ENCODE measurements at regions not wholly inside any gene's neighbourhood (a gene's known extent, or its start where the extent isn't known, plus 50 kb on each side); places are given as distances from the start of the nearest gene placed in this dataset.
A peak's percentile ranks its signal among the peaks of the same experiment; 100 is the strongest.

DNA sequence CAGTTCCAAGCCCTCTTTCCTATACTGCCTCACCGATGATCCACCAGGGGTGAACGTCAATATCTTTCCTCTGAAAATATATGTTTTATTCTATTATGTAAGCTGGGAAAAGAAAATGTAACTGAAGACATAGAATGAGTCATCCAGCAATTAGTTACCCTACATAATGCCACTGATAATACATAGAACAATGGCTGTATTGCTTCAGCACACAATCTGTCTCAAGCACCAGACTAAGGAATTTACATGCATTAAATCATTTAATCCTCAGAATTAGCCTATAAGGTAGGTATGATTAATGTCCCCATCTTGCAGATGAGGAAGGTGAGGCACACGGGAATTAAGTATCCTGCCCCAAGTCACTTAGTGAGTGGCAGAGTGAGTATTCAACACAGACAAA, 472.8 kb downstream of the TOX3 start:
- no peaks in the 10 kb centered on the region for H3K27me3 ChIP-seq (ENCODE audit: control insufficient read depth, insufficient read depth, low read length)
- Mint-ChIP-seq H3K9me3 (peaks cover 0 to 8% (median 2%) of the 10 kb centered on the region in 7 donors), H3K27ac (no peak overlapping the region), H3K4me3 (no peak overlapping the region), H3K4me1 (no peaks in the 10 kb centered on the region), H3K36me3 (no peaks in the 10 kb centered on the region), H3K27me3 (no peaks in the 10 kb centered on the region)
- DNase-seq, result no peak
- no peak overlapping the region for H3K27ac ChIP-seq (ENCODE audit: insufficient read depth, low read length, poor library complexity, severe bottlenecking)
- no peaks in the 10 kb centered on the region for H3K9me3 ChIP-seq (ENCODE audit: control insufficient read depth in 2 of 2, low read length in 2 of 2)
- H3K4me1 ChIP-seq (ENCODE audit: control insufficient read depth, insufficient read depth, low read length, poor library complexity, severe bottlenecking), result no peaks in the 10 kb centered on the region
- no peak overlapping the region for H3K4me3 ChIP-seq (ENCODE audit: low read depth, low read length)
- no peaks in the 10 kb centered on the region for H3K36me3 ChIP-seq (ENCODE audit: control insufficient read depth, insufficient read depth, low read length)
- no peak for ATAC-seq (ENCODE audit: low read depth in 2 of 2)

DNA sequence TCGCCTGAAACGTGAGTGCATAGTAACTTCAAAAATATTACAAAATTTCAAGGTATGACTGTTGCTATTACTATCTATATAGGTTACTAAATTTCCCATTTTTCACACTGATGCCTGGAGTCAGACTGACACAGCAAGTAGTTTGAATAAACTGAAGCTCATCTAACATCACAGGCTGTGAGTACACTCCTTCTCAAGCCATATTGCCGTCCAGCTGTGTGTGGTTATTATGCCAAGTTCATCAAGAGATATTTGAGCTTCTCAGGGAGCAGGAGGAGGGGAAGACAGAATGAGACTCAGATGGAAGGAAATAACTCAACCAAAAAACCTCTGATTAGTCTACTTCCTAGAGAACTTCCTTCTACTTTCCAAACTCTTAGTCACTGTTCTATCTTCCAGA, 473.9 kb downstream of the TOX3 start:
- Histone ChIP-seq H3K9me3 (ENCODE audit: control insufficient read depth in 2 of 2, low read length in 2 of 2) (no peaks in the 10 kb centered on the region), H3K27ac (ENCODE audit: insufficient read depth, low read length, poor library complexity, severe bottlenecking) (no peak overlapping the region), H3K27me3 (ENCODE audit: control insufficient read depth, insufficient read depth, low read length) (no peaks in the 10 kb centered on the region), H3K4me1 (ENCODE audit: control insufficient read depth, insufficient read depth, low read length, poor library complexity, severe bottlenecking) (no peaks in the 10 kb centered on the region), H3K4me3 (ENCODE audit: low read depth, low read length) (no peak overlapping the region), H3K36me3 (ENCODE audit: control insufficient read depth, insufficient read depth, low read length) (no peaks in the 10 kb centered on the region)
- H3K27me3 Mint-ChIP-seq, result no peaks in the 10 kb centered on the region
- no peak for ATAC-seq (ENCODE audit: low read depth in 2 of 2)
- DNase-seq, result no peak
- no peak overlapping the region for H3K27ac Mint-ChIP-seq
- H3K9me3 Mint-ChIP-seq, result peaks cover 0 to 6% (median 2%) of the 10 kb centered on the region in 7 donors
- H3K4me3 Mint-ChIP-seq, result no peak overlapping the region
- no peaks in the 10 kb centered on the region for H3K36me3 Mint-ChIP-seq
- H3K4me1 Mint-ChIP-seq, result no peaks in the 10 kb centered on the region

DNA sequence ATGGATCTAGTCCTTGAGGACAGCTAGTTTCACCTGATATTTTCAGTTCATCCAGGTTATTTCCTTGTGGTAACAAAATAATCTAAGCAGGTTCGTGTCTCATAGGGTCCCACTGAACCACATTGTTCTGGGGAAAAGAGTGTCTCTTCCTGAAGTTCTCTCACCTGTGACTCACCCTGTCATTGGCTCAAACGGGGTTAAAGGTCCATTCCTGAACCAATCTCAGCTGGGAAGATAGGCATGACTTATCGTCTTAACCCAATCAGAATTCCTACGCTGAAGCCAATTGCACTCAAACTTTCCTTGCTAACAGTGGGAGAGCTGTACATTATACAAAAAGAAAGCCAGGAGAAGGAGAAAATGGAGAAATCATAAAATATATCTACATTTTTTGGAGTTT, 475.8 kb downstream of the TOX3 start:
- H3K27me3 Mint-ChIP-seq, result no peaks in the 10 kb centered on the region
- H3K9me3 ChIP-seq (ENCODE audit: control insufficient read depth in 2 of 2, low read length in 2 of 2), result no peaks in the 10 kb centered on the region
- H3K4me1 Mint-ChIP-seq, result no peaks in the 10 kb centered on the region
- H3K27ac Mint-ChIP-seq, result no peak overlapping the region
- peaks cover 0 to 5% (median 4%) of the 10 kb centered on the region in 7 donors for H3K9me3 Mint-ChIP-seq
- H3K4me3 ChIP-seq (ENCODE audit: low read depth, low read length), result no peak overlapping the region
- no peaks in the 10 kb centered on the region for H3K36me3 ChIP-seq (ENCODE audit: control insufficient read depth, insufficient read depth, low read length)
- no peaks in the 10 kb centered on the region for H3K4me1 ChIP-seq (ENCODE audit: control insufficient read depth, insufficient read depth, low read length, poor library complexity, severe bottlenecking)
- no peaks in the 10 kb centered on the region for H3K36me3 Mint-ChIP-seq
- H3K4me3 Mint-ChIP-seq, result no peak overlapping the region
- DNase-seq, result no peak
- no peak for ATAC-seq (ENCODE audit: low read depth in 2 of 2)
- no peak overlapping the region for H3K27ac ChIP-seq (ENCODE audit: insufficient read depth, low read length, poor library complexity, severe bottlenecking)
- no peaks in the 10 kb centered on the region for H3K27me3 ChIP-seq (ENCODE audit: control insufficient read depth, insufficient read depth, low read length)

DNA sequence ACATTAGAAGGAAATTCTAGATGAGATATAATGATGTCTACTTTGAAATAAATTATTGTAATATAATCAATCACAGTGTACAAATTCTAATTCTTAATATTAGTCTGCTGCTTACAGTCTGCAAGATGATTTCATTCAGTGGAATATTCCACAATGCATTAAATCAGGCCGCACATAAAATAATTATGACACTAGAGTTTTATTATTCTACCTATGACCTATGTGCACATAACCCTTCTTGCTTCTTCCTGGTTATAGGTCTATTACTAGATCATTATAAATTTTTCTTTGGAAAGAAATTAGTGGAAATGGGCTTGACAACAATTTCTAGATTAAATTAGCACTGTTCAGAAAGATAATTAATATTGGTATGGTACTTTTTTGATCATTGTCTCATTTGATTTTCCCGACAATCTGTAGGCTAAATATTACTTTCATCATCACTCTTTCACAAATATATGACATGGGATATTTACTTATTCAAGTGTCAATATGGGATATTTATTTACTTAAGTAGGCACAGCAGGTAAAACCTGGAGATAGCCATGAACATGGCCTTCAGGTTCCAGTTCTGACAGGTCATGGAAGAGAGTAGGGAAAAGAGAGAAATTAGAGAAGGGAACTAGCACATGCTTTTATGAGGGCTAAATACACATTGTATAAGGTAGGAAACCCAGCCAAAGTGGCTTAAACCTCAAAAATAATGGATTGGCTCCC, 476.4 kb downstream of the TOX3 start:
- Histone ChIP-seq H3K27me3 (ENCODE audit: control insufficient read depth, insufficient read depth, low read length) (no peaks in the 10 kb centered on the region), H3K9me3 (ENCODE audit: control insufficient read depth in 2 of 2, low read length in 2 of 2) (no peaks in the 10 kb centered on the region), H3K4me1 (ENCODE audit: control insufficient read depth, insufficient read depth, low read length, poor library complexity, severe bottlenecking) (no peaks in the 10 kb centered on the region), H3K27ac (ENCODE audit: insufficient read depth, low read length, poor library complexity, severe bottlenecking) (no peak overlapping the region), H3K36me3 (ENCODE audit: control insufficient read depth, insufficient read depth, low read length) (no peaks in the 10 kb centered on the region), H3K4me3 (ENCODE audit: low read depth, low read length) (no peak overlapping the region)
- Mint-ChIP-seq H3K36me3 (no peaks in the 10 kb centered on the region), H3K4me1 (no peaks in the 10 kb centered on the region), H3K9me3 (peaks cover 0 to 7% (median 4%) of the 10 kb centered on the region in 7 donors), H3K27ac (no peak overlapping the region), H3K4me3 (no peak overlapping the region), H3K27me3 (no peaks in the 10 kb centered on the region)
- ATAC-seq (ENCODE audit: low read depth in 2 of 2) (no peak), DNase-seq (no peak)

DNA sequence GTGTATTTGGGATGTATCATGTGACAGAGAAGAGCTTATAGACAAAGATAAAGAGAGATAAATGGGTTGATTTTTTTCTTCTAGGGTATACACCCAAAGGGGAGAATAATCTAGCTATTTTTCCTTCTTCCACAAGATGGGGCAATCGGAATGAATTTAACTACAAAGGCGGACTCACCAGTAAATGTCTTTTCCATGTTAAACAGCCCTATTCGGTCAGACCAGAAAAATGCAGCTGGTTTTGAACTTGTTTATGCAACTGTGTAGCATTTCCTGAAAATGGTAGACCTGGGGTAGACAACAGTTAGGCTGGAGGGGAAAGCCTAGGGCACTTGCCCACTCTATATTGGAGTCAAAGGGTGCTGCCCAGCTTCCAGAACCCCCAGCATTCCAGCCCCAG, 477.1 kb downstream of the TOX3 start:
- Histone ChIP-seq H3K9me3 (ENCODE audit: control insufficient read depth in 2 of 2, low read length in 2 of 2) (no peaks in the 10 kb centered on the region), H3K27me3 (ENCODE audit: control insufficient read depth, insufficient read depth, low read length) (no peaks in the 10 kb centered on the region), H3K4me3 (ENCODE audit: low read depth, low read length) (no peak overlapping the region), H3K36me3 (ENCODE audit: control insufficient read depth, insufficient read depth, low read length) (no peaks in the 10 kb centered on the region), H3K27ac (ENCODE audit: insufficient read depth, low read length, poor library complexity, severe bottlenecking) (no peak overlapping the region), H3K4me1 (ENCODE audit: control insufficient read depth, insufficient read depth, low read length, poor library complexity, severe bottlenecking) (no peaks in the 10 kb centered on the region)
- Mint-ChIP-seq H3K27me3 (no peaks in the 10 kb centered on the region), H3K27ac (no peak overlapping the region), H3K4me1 (no peaks in the 10 kb centered on the region), H3K36me3 (no peaks in the 10 kb centered on the region), H3K4me3 (no peak overlapping the region), H3K9me3 (peaks cover 0 to 9% (median 4%) of the 10 kb centered on the region in 7 donors)
- ATAC-seq (ENCODE audit: low read depth in 2 of 2) (no peak), DNase-seq (no peak)

DNA sequence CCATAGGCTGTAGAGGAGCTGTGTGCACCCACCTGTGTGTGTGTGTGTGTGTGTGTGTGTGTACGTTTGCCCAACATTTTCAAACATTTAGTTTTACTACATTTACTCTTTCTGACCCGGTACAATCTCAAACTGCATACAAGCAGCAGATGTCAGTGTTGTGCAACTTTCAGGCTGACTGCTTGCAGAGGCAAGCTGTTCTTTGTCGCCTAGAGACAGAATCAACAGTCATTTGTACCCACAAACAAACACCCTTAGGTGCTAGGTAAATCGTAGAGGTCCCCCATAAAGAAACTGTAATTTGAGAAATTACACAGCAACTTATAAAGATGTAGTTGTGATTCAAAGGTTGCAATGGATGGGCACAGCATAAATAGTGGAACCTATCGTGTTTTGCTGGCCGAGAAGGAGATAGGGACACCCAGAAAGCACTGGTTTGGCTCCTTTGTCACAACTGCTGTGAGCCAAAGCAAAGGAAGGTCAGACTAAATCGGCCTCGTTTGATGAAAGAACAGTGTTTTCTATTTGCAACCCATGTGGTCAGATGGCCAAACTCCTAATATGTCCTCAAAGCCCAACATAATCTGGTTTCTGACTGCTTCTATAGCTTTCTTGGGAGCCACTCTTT, 478.4 kb downstream of the TOX3 start:
- DNase-seq, result no peak
- Histone ChIP-seq H3K36me3 (ENCODE audit: control insufficient read depth, insufficient read depth, low read length) (no peaks in the 10 kb centered on the region), H3K27ac (ENCODE audit: insufficient read depth, low read length, poor library complexity, severe bottlenecking) (no peak overlapping the region), H3K4me3 (ENCODE audit: low read depth, low read length) (no peak overlapping the region), H3K4me1 (ENCODE audit: control insufficient read depth, insufficient read depth, low read length, poor library complexity, severe bottlenecking) (no peaks in the 10 kb centered on the region), H3K9me3 (ENCODE audit: control insufficient read depth in 2 of 2, low read length in 2 of 2) (no peaks in the 10 kb centered on the region), H3K27me3 (ENCODE audit: control insufficient read depth, insufficient read depth, low read length) (no peaks in the 10 kb centered on the region)
- Mint-ChIP-seq H3K4me1 (no peaks in the 10 kb centered on the region), H3K36me3 (no peaks in the 10 kb centered on the region), H3K4me3 (no peak overlapping the region), H3K27me3 (no peaks in the 10 kb centered on the region), H3K27ac (no peak overlapping the region), H3K9me3 (peaks cover 0 to 15% (median 3%) of the 10 kb centered on the region in 7 donors)
- ATAC-seq (ENCODE audit: low read depth in 2 of 2), result no peak

DNA sequence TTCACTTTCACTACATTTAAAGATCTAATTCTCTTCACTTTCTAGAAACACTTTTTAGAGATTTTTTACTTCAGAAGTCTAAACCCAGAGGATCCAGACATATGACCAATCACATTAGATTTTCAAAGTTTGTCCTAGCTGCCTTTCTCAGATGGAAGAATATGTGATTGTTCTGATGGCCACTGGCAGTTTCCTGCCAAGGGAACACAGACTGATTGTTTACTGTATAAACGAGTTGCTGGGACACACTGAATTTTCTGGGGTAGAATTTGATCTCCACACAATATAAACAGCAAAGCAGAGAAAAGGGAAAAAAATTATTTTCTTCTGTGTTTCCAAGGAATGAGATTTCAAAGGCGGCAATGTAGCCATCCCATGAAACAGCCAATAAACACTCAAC, 480.0 kb downstream of the TOX3 start:
- H3K36me3 ChIP-seq (ENCODE audit: control insufficient read depth, insufficient read depth, low read length), result no peaks in the 10 kb centered on the region
- no peak overlapping the region for H3K27ac Mint-ChIP-seq
- peaks cover 0 to 15% (median 4%) of the 10 kb centered on the region in 7 donors for H3K9me3 Mint-ChIP-seq
- no peak overlapping the region for H3K4me3 ChIP-seq (ENCODE audit: low read depth, low read length)
- no peaks in the 10 kb centered on the region for H3K9me3 ChIP-seq (ENCODE audit: control insufficient read depth in 2 of 2, low read length in 2 of 2)
- no peaks in the 10 kb centered on the region for H3K27me3 Mint-ChIP-seq
- H3K4me1 Mint-ChIP-seq, result no peaks in the 10 kb centered on the region
- no peaks in the 10 kb centered on the region for H3K36me3 Mint-ChIP-seq
- no peak overlapping the region for H3K27ac ChIP-seq (ENCODE audit: insufficient read depth, low read length, poor library complexity, severe bottlenecking)
- no peak for ATAC-seq (ENCODE audit: low read depth in 2 of 2)
- peak overlapping the region in 1 of 4 donors; percentile 5 for H3K4me3 Mint-ChIP-seq
- no peaks in the 10 kb centered on the region for H3K4me1 ChIP-seq (ENCODE audit: control insufficient read depth, insufficient read depth, low read length, poor library complexity, severe bottlenecking)
- H3K27me3 ChIP-seq (ENCODE audit: control insufficient read depth, insufficient read depth, low read length), result no peaks in the 10 kb centered on the region
- no peak for DNase-seq

DNA sequence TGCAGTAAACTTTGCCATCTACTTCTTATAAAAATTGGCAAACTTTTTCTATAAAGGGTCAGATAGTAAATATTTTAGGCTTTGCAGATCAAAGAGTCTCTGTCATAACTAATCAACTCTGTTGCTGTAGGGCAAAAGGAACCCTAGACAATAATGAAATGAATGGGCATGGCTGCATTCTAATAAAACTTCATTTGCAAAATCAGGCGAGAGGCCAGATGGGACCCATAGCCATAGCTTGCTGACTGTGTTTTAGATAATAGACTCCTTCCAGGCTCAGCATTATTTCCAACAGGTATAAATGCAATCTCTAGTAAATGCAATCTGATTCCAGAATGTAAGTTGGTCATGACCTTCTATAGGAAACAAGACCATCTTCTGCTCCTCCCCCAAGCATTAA, 490.7 kb downstream of the TOX3 start:
- H3K4me1 Mint-ChIP-seq, result no peaks in the 10 kb centered on the region
- no peak overlapping the region for H3K4me3 ChIP-seq (ENCODE audit: low read depth, low read length)
- ATAC-seq (ENCODE audit: low read depth in 2 of 2) (no peak), DNase-seq (no peak)
- no peaks in the 10 kb centered on the region for H3K36me3 ChIP-seq (ENCODE audit: control insufficient read depth, insufficient read depth, low read length)
- H3K4me3 Mint-ChIP-seq, result no peak overlapping the region
- H3K9me3 Mint-ChIP-seq, result peaks cover 0 to 11% (median 4%) of the 10 kb centered on the region in 7 donors
- H3K27me3 ChIP-seq (ENCODE audit: control insufficient read depth, insufficient read depth, low read length), result no peaks in the 10 kb centered on the region
- no peaks in the 10 kb centered on the region for H3K27me3 Mint-ChIP-seq
- H3K36me3 Mint-ChIP-seq, result no peaks in the 10 kb centered on the region
- no peak overlapping the region for H3K27ac ChIP-seq (ENCODE audit: insufficient read depth, low read length, poor library complexity, severe bottlenecking)
- H3K27ac Mint-ChIP-seq, result no peak overlapping the region
- H3K4me1 ChIP-seq (ENCODE audit: control insufficient read depth, insufficient read depth, low read length, poor library complexity, severe bottlenecking), result no peaks in the 10 kb centered on the region
- H3K9me3 ChIP-seq (ENCODE audit: control insufficient read depth in 2 of 2, low read length in 2 of 2), result no peaks in the 10 kb centered on the region

All from CD4-positive, CD25-positive, alpha-beta regulatory T cell (primary cell).